Neural progenitor cell (in vitro differentiated cells): ENCODE measurements at regions not wholly inside any gene's neighbourhood (a gene's known extent, or its start where the extent isn't known, plus 50 kb on each side); places are given as distances from the start of the nearest gene placed in this dataset.

Experiments
- DNase-seq: peaks from one replicate; pipeline ENCODE4 v3.0.0-alpha.2; 2016; ENCODE audit warnings: low spot score
- H2AFZ ChIP-seq: fragments of 200-600 bp; sonication (generic); replicated peaks from 2 replicates; pipeline ENCODE4 v1.6.1; 2016; ENCODE audit warnings: antibody characterized with exemption
- H3F3A ChIP-seq: fragments of 200-600 bp; sonication (generic); 2 replicates; pipeline ENCODE4 v1.6.1; 2016; ENCODE audit warnings: antibody characterized with exemption, low read depth
- H3K27ac ChIP-seq: fragments of 200-600 bp; sonication (generic); 2 replicates; pipeline ENCODE4 v1.5.1; 2016; ENCODE audit warnings: mild to moderate bottlenecking
- H3K27me3 ChIP-seq: fragments of 200-600 bp; sonication (generic); 2 replicates; pipeline ENCODE4 v1.6.1; 2016; ENCODE audit warnings: mild to moderate bottlenecking, moderate library complexity
- H3K36me3 ChIP-seq: fragments of 200-600 bp; sonication (generic); 2 replicates; pipeline ENCODE4 v1.5.1; 2016
- H3K4me1 ChIP-seq: fragments of 200-600 bp; sonication (generic); 2 replicates; pipeline ENCODE4 v1.6.1; 2016; ENCODE audit warnings: mixed run types
- H3K4me2 ChIP-seq: fragments of 200-600 bp; sonication (generic); 2 replicates; pipeline ENCODE4 v1.6.1; 2016
- H3K4me3 ChIP-seq: fragments of 200-600 bp; sonication (generic); 2 replicates; pipeline ENCODE4 v1.5.1; 2016
- H3K79me2 ChIP-seq: fragments of 200-600 bp; sonication (generic); 2 replicates; pipeline ENCODE4 v1.6.1; 2016; ENCODE audit warnings: low read depth
- H3K9ac ChIP-seq: fragments of 200-600 bp; sonication (generic); 2 replicates; pipeline ENCODE4 v1.6.1; 2016
- H3K9me3 ChIP-seq: fragments of 200-600 bp; sonication (generic); 2 replicates; pipeline ENCODE4 v1.5.1; 2016; ENCODE audit warnings: low read depth
- H4K20me1 ChIP-seq: fragments of 200-600 bp; sonication (generic); 2 replicates; pipeline ENCODE4 v1.6.1; 2016; ENCODE audit warnings: low read depth
- H3K27ac Mint-ChIP-seq: 3 replicates; pipeline ENCODE4 v1.8.0; 2021; ENCODE audit warnings: mixed read lengths
- H3K27me3 Mint-ChIP-seq: 2 replicates; pipeline ENCODE4 v1.8.0; 2022; ENCODE audit warnings: low read depth, mild to moderate bottlenecking, inconsistent platforms, moderate library complexity, mixed read lengths; ENCODE audit not compliant: insufficient read depth
- H3K36me3 Mint-ChIP-seq: 3 replicates; pipeline ENCODE4 v1.8.0; 2021; ENCODE audit warnings: mixed read lengths
- H3K4me1 Mint-ChIP-seq: 3 replicates; pipeline ENCODE4 v1.8.0; 2021; ENCODE audit warnings: mixed read lengths
- H3K4me3 Mint-ChIP-seq: 3 replicates; pipeline ENCODE4 v1.8.0; 2021; ENCODE audit warnings: mild to moderate bottlenecking, moderate library complexity, mixed read lengths
- H3K9me3 Mint-ChIP-seq: 3 replicates; pipeline ENCODE4 v1.8.0; 2020; ENCODE audit warnings: mixed read lengths
- EZH2 ChIP-seq: fragments of 200-600 bp; sonication (generic); IDR thresholded peaks from 2 replicates; pipeline ENCODE4 v1.6.1; 2017; ENCODE audit warnings: antibody characterized with exemption, mild to moderate bottlenecking, moderate library complexity
- EZH2phosphoT487 ChIP-seq: fragments of 200-600 bp; sonication (generic); IDR thresholded peaks from 2 replicates; pipeline ENCODE4 v1.6.1; 2017; ENCODE audit warnings: antibody characterized with exemption
- TF ChIP-seq, protein P1 (sequence below): fragments of 200-600 bp; sonication (generic); IDR thresholded peaks from 2 replicates; pipeline ENCODE4 v1.5.1; 2017; ENCODE audit warnings: antibody characterized with exemption, mild to moderate bottlenecking

DNA sequence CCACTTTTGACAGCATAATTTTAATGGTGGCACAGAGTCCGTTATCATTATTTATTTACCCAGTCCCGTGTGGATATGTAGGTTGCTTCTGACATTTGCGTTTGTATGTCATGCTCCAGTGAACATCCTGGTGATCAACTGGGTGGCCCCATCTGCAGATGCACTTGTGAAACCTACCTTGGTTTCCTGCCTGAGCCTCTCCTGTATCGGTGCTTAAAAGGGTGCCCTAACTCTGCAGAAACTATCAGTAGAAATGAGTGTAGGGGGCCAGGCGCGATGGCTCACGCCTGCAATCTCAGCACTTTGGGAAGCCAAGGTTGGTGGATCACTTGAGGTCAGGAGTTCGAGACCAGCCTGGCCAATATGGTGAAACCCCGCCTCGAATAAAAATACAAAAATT is 92.1 kb upstream of the IER5L start:
- DNase-seq: no peak
- Mint-ChIP-seq H3K9me3 (peaks cover 4% of the 10 kb centered on the region), H3K4me3 (no peak overlapping the region), H3K27ac (no peak overlapping the region), H3K36me3 (no peaks in the 10 kb centered on the region), H3K27me3 (peaks cover 10% of the 10 kb centered on the region), H3K4me1 (peaks cover 21% of the 10 kb centered on the region)
- Histone ChIP-seq H3F3A (no peaks in the 10 kb centered on the region), H3K27me3 (no peaks in the 10 kb centered on the region), H3K4me2 (no peak overlapping the region), H3K9me3 (no peaks in the 10 kb centered on the region), H4K20me1 (no peaks in the 10 kb centered on the region), H3K4me3 (no peak overlapping the region), H2AFZ (no peak overlapping the region), H3K9ac (no peak overlapping the region), H3K27ac (no peak overlapping the region), H3K4me1 (no peaks in the 10 kb centered on the region), H3K79me2 (no peaks in the 10 kb centered on the region), H3K36me3 (no peaks in the 10 kb centered on the region)
- TF ChIP-seq EZH2 (no peak), EZH2phosphoT487 (no peak)
- TF ChIP-seq, protein P1, sequence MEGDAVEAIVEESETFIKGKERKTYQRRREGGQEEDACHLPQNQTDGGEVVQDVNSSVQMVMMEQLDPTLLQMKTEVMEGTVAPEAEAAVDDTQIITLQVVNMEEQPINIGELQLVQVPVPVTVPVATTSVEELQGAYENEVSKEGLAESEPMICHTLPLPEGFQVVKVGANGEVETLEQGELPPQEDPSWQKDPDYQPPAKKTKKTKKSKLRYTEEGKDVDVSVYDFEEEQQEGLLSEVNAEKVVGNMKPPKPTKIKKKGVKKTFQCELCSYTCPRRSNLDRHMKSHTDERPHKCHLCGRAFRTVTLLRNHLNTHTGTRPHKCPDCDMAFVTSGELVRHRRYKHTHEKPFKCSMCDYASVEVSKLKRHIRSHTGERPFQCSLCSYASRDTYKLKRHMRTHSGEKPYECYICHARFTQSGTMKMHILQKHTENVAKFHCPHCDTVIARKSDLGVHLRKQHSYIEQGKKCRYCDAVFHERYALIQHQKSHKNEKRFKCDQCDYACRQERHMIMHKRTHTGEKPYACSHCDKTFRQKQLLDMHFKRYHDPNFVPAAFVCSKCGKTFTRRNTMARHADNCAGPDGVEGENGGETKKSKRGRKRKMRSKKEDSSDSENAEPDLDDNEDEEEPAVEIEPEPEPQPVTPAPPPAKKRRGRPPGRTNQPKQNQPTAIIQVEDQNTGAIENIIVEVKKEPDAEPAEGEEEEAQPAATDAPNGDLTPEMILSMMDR: no peak

- Histone ChIP-seq H3K9ac (no peak overlapping the region), H3F3A (no peaks in the 10 kb centered on the region), H3K4me1 (no peaks in the 10 kb centered on the region), H3K4me2 (no peak overlapping the region), H3K27me3 (no peaks in the 10 kb centered on the region), H3K79me2 (no peaks in the 10 kb centered on the region), H3K4me3 (no peak overlapping the region), H4K20me1 (no peaks in the 10 kb centered on the region), H3K9me3 (no peaks in the 10 kb centered on the region), H3K36me3 (no peaks in the 10 kb centered on the region), H3K27ac (no peak overlapping the region), H2AFZ (no peak overlapping the region)
- Mint-ChIP-seq H3K27me3 (peaks cover 9% of the 10 kb centered on the region), H3K27ac (no peak overlapping the region), H3K9me3 (peaks cover 8% of the 10 kb centered on the region), H3K4me1 (peaks cover 11% of the 10 kb centered on the region), H3K4me3 (no peak overlapping the region), H3K36me3 (no peaks in the 10 kb centered on the region)
- TF ChIP-seq EZH2phosphoT487 (no peak), EZH2 (no peak)
- TF ChIP-seq, protein P1: no peak
- no peak for DNase-seq
Observed at GRCh38 chr9:129267141-129267540, 89.1 kb upstream of the IER5L start.

DNA sequence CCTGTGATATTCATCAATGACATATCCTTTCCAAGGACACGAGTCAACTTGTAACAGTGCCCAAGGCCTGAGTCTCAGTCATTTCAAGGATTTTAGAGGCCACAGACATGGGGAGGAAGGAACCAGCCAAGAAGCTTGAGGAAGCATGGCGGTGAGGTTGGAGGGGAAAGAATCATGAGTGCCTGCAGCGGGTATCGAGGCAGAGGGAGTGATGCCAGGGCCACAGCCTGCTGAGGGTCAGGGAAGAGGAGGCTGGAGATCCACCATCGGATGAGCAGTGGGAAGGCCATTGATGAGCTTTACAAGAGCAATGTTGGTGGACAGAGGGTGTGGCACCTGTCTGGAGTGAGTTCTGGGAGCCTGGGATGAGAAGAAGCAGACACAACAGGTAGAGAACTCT is 88.5 kb upstream of the IER5L start:
- TF ChIP-seq, protein P1: no peak
- TF ChIP-seq EZH2phosphoT487 (no peak), EZH2 (no peak)
- H3K36me3 ChIP-seq: no peaks in the 10 kb centered on the region
- H3F3A ChIP-seq: no peaks in the 10 kb centered on the region
- H3K9me3 Mint-ChIP-seq: peaks cover 8% of the 10 kb centered on the region
- H3K4me1 Mint-ChIP-seq: peaks cover 8% of the 10 kb centered on the region
- no peak overlapping the region for H3K27ac Mint-ChIP-seq
- no peak for DNase-seq
- no peaks in the 10 kb centered on the region for H3K79me2 ChIP-seq
- H3K9ac ChIP-seq: no peak overlapping the region
- no peaks in the 10 kb centered on the region for H3K4me1 ChIP-seq
- H3K27ac ChIP-seq: no peak overlapping the region
- H3K27me3 ChIP-seq: no peaks in the 10 kb centered on the region
- H3K4me3 ChIP-seq: no peak overlapping the region
- H3K9me3 ChIP-seq: no peaks in the 10 kb centered on the region
- no peaks in the 10 kb centered on the region for H3K36me3 Mint-ChIP-seq
- H3K4me3 Mint-ChIP-seq: peak overlapping the region; percentile 6
- no peaks in the 10 kb centered on the region for H4K20me1 ChIP-seq
- no peak overlapping the region for H2AFZ ChIP-seq
- no peak overlapping the region for H3K4me2 ChIP-seq
- peaks cover 9% of the 10 kb centered on the region for H3K27me3 Mint-ChIP-seq
